Cardiac muscle cell (in vitro differentiated cells and primary cell): ENCODE measurements at regions not wholly inside any gene's neighbourhood (a gene's known extent, or its start where the extent isn't known, plus 50 kb on each side); places are given as distances from the start of the nearest gene placed in this dataset.

Experiments
- DNase-seq, 2 donors: peaks; one replicate each; pipeline versions ENCODE4 v3.0.0 to v3.0.0-alpha.2; 2010 to 2017; ENCODE audit warnings: low read depth in 1 of 2, low spot score in 1 of 2
- H3K27ac ChIP-seq: fragments of 200-600 bp; sonication (generic); 2 replicates; pipeline ENCODE4 v1.5.1; 2016
- H3K27me3 ChIP-seq: fragments of 200-600 bp; sonication (generic); 2 replicates; pipeline ENCODE4 v1.6.0; 2016; ENCODE audit warnings: control low read depth
- H3K36me3 ChIP-seq: fragments of 200-600 bp; sonication (generic); 2 replicates; pipeline ENCODE4 v1.5.1; 2016; ENCODE audit warnings: control low read depth
- H3K4me1 ChIP-seq: fragments of 200-600 bp; sonication (generic); 2 replicates; pipeline ENCODE4 v1.8.1; 2017; ENCODE audit warnings: low read depth, mild to moderate bottlenecking, mixed run types
- H3K4me3 ChIP-seq: fragments of 200-600 bp; sonication (generic); 2 replicates; pipeline ENCODE4 v1.5.1; 2016; ENCODE audit warnings: mild to moderate bottlenecking
- H3K9me3 ChIP-seq: fragments of 200-600 bp; sonication (generic); 2 replicates; pipeline ENCODE4 v1.5.1; 2017; ENCODE audit warnings: low read depth, mild to moderate bottlenecking, control low read depth
- TF ChIP-seq, protein P1 (sequence below): IDR thresholded peaks from 2 replicates; pipeline ENCODE4 v1.5.1; 2012; ENCODE audit warnings: low read depth, mild to moderate bottlenecking, low read length

GRCh38 chr11:15821451-15821850 lies 534.9 kb downstream of the SOX6 start:
- H3K27me3 ChIP-seq, result no peaks in the 10 kb centered on the region
- no peak overlapping the region for H3K4me3 ChIP-seq
- H3K4me1 ChIP-seq, result no peaks in the 10 kb centered on the region
- no peaks in the 10 kb centered on the region for H3K9me3 ChIP-seq
- no peaks in the 10 kb centered on the region for H3K36me3 ChIP-seq
- no peak for DNase-seq
- H3K27ac ChIP-seq, result no peak overlapping the region
- TF ChIP-seq, protein P1, sequence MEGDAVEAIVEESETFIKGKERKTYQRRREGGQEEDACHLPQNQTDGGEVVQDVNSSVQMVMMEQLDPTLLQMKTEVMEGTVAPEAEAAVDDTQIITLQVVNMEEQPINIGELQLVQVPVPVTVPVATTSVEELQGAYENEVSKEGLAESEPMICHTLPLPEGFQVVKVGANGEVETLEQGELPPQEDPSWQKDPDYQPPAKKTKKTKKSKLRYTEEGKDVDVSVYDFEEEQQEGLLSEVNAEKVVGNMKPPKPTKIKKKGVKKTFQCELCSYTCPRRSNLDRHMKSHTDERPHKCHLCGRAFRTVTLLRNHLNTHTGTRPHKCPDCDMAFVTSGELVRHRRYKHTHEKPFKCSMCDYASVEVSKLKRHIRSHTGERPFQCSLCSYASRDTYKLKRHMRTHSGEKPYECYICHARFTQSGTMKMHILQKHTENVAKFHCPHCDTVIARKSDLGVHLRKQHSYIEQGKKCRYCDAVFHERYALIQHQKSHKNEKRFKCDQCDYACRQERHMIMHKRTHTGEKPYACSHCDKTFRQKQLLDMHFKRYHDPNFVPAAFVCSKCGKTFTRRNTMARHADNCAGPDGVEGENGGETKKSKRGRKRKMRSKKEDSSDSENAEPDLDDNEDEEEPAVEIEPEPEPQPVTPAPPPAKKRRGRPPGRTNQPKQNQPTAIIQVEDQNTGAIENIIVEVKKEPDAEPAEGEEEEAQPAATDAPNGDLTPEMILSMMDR, result no peak

- no peak overlapping the region for H3K4me3 ChIP-seq
- no peak for DNase-seq
- H3K27ac ChIP-seq, result no peak overlapping the region
Measured at GRCh38 chr11:15824060-15824459, 532.3 kb downstream of the SOX6 start.

DNA sequence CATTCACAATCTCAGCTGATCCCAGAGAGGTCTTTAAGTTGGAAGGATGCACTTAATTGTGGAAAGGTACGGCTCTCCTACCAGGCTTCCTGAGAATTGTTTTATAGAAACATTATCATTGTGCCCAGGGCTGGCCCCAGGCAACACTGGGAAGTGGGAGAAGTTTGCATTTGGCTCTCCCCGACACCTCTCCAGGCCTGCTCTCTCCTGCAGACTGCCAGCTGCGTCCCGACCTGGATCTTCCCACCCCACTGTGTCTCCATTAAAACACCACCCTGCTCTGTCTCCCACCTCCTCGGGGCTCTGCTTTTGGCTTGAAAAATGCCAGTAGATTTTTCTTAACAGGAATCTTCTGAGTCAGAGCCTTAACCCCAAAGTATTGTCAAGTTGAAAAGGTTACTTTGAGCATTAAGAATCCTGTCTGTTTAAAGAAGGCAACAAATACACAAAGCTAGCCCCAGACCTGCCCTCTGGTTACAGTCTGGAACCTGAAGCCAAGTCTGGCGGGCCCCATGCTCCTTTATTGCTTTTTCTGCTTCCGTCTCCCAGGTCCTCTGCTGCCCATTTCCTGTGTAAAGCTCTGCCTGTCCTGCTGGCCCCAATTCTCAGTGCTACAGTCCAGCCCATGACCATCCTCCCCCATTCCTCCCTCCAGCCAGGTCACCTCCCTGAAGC lies 530.2 kb downstream of the SOX6 start:
- Histone ChIP-seq H3K4me1 (no peaks in the 10 kb centered on the region), H3K9me3 (no peaks in the 10 kb centered on the region), H3K36me3 (no peaks in the 10 kb centered on the region), H3K27ac (no peak overlapping the region), H3K4me3 (no peak overlapping the region), H3K27me3 (no peaks in the 10 kb centered on the region)
- TF ChIP-seq, protein P1, result no peak
- no peak for DNase-seq

More at GRCh38 chr11:15824060-15824459, 532.3 kb downstream of the SOX6 start:
- Histone ChIP-seq H3K4me1 (no peaks in the 10 kb centered on the region), H3K27me3 (no peaks in the 10 kb centered on the region), H3K36me3 (no peaks in the 10 kb centered on the region), H3K9me3 (no peaks in the 10 kb centered on the region)
- TF ChIP-seq, protein P1, result no peak

GRCh38 chr11:15826826-15827225 lies 529.5 kb downstream of the SOX6 start:
- Histone ChIP-seq H3K36me3 (no peaks in the 10 kb centered on the region), H3K4me3 (no peak overlapping the region)
- TF ChIP-seq, protein P1, result peak; percentile 82

DNA sequence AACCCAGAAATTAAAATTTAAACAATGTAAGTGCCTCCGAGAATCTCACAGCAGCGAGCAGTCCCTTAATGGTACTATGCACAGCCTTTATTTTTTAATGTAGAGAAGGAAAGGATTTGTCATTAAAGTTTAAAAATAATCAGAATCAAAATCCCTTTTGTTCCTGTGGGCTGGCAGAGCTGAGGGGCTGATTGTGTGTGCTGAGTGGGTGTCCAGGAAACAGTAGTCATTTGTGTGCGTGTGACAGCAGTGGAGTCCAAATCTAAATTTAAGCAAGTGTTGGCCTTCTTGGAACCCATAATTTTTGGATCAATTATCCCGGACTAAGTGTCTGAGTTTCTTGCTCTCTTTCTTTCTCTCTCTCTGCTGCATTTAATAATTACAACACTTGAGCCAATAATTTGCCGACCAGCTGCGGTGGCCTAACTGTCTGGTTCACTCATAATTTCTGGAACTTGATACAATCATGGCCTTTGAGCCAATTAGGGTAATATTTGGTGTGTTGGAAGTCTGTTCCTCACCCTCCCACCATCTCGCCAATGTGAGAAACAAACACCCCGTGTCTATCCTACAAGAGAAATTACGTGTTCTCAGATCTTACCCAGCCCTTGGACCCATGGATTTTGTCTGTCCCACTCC lies 528.0 kb downstream of the SOX6 start:
- Histone ChIP-seq H3K27ac (no peak overlapping the region), H3K4me3 (no peak overlapping the region), H3K36me3 (no peaks in the 10 kb centered on the region), H3K4me1 (no peaks in the 10 kb centered on the region), H3K27me3 (no peaks in the 10 kb centered on the region), H3K9me3 (no peaks in the 10 kb centered on the region)
- TF ChIP-seq, protein P1, result no peak
- no peak for DNase-seq

More at GRCh38 chr11:15826826-15827225, 529.5 kb downstream of the SOX6 start:
- DNase-seq, result peak; percentile 71 to 80
- Histone ChIP-seq H3K4me1 (no peaks in the 10 kb centered on the region), H3K9me3 (no peaks in the 10 kb centered on the region), H3K27me3 (no peaks in the 10 kb centered on the region), H3K27ac (no peak overlapping the region)
